HCT116 (cell line): ENCODE measurements at regions not wholly inside any gene's neighbourhood (a gene's known extent, or its start where the extent isn't known, plus 50 kb on each side); places are given as distances from the start of the nearest gene placed in this dataset.

Source experiments
- ATAC-seq: fragments of 200-7000 bp; cut with Tn5 transposase; 2 replicates; pipeline ENCODE4 v1.9.1; 2020; ENCODE audit warnings: mild to moderate bottlenecking, moderate library complexity
- BruUV-seq: library from RNA; stranded (reverse); fragments of 400-500 nt; replicated peaks from 2 replicates; lab custom pipeline; 2021; lab: Mats Ljungman, UMichigan
- CTCF ChIA-PET: fragments of 300-600 bp; sonication (Branson Sonifier 250); formaldehyde crosslinking; loops from one replicate; lab custom pipeline; 2021; ENCODE audit warnings: antibody characterized with exemption; lab: Charles Lee
- POLR2A ChIA-PET: fragments of 300-600, 350-600 bp; sonication (Branson Sonifier 250); formaldehyde crosslinking; loops from one replicate; lab custom pipeline; 2021; ENCODE audit warnings: antibody characterized with exemption; lab: Charles Lee
- RAD21 ChIA-PET, 2 experiments: fragments of 300-600 bp; sonication (Branson Sonifier 250); formaldehyde crosslinking; loops; one replicate each; lab custom pipeline; 2023; ENCODE audit warnings: low total read pairs in 2 of 2; ENCODE audit not compliant: uncharacterized antibody in 2 of 2, unreplicated experiment in 2 of 2, low non-redundant PET in 1 of 2; lab: Charles Lee
- DNase-seq: peaks from one replicate; pipeline ENCODE4 v3.0.0-alpha.2; 2010; ENCODE audit warnings: low read depth, low spot score
- H2AFZ ChIP-seq: fragments of 200-600 bp; shearing (Covaris generic), sonication (generic); 2 replicates; pipeline ENCODE4 v1.6.1; 2017; ENCODE audit warnings: low read depth, mixed run types, mixed read lengths, antibody characterized with exemption, low read length; ENCODE audit not compliant: poor library complexity, severe bottlenecking
- H3K27ac ChIP-seq: 2 replicates; pipeline ENCODE4 v1.5.1; 2012; ENCODE audit warnings: low read depth, low read length
- H3K27me3 ChIP-seq: fragments of 200-600 bp; sonication (generic); 2 replicates; pipeline ENCODE4 v1.6.1; 2016; ENCODE audit warnings: mixed run types, low read length, mixed read lengths; ENCODE audit not compliant: insufficient read depth
- H3K36me3 ChIP-seq, 2 experiments: fragments of 200-500 bp in 1 of 2; fragments of 200-600 bp in 1 of 2; sonication (Bioruptor generic) in 1 of 2; sonication (generic) in 1 of 2; 2 replicates each; pipeline versions ENCODE4 v1.5.1 to v1.6.1; 2014 to 2016; ENCODE audit warnings: low read length in 2 of 2, inconsistent platforms in 1 of 2, mixed read lengths in 1 of 2, mixed run types in 1 of 2; ENCODE audit not compliant: insufficient read depth in 2 of 2, control insufficient read depth in 1 of 2
- H3K4me1 ChIP-seq, 2 experiments: fragments of 200-600 bp in 1 of 2; sonication (generic) in 1 of 2; 2 replicates each; pipeline versions ENCODE4 v1.5.1 to v1.6.1; 2012 to 2017; ENCODE audit warnings: low read length in 2 of 2, inconsistent platforms in 1 of 2, mild to moderate bottlenecking in 1 of 2, mixed read lengths in 1 of 2, mixed run types in 1 of 2, moderate library complexity in 1 of 2; ENCODE audit not compliant: insufficient read depth in 2 of 2, control insufficient read depth in 1 of 2
- H3K4me2 ChIP-seq: fragments of 200-600 bp; sonication (generic); 2 replicates; pipeline ENCODE4 v1.6.1; 2017; ENCODE audit warnings: mixed run types, low read length, mixed read lengths
- H3K4me3 ChIP-seq, 2 experiments: fragments of 200-600 bp in 1 of 2; sonication (generic) in 1 of 2; replicated peaks in 1 of 2; 2 replicates each; pipeline ENCODE4 v1.5.1; 2011 to 2016; ENCODE audit warnings: low read length in 2 of 2, control low read depth in 1 of 2, low read depth in 1 of 2, mild to moderate bottlenecking in 1 of 2, mixed read lengths in 1 of 2, mixed run types in 1 of 2
- H3K79me2 ChIP-seq: fragments of 200-600 bp; sonication (generic); 2 replicates; pipeline ENCODE4 v1.6.1; 2017; ENCODE audit warnings: mild to moderate bottlenecking, mixed run types, low read length, moderate library complexity, mixed read lengths; ENCODE audit not compliant: insufficient read depth
- H3K9ac ChIP-seq: fragments of 200-600 bp; sonication (generic); 2 replicates; pipeline ENCODE4 v1.6.1; 2016; ENCODE audit warnings: low read length, mixed read lengths
- H3K9me2 ChIP-seq: fragments of 200-600 bp; sonication (generic), shearing (Covaris generic); 2 replicates; pipeline ENCODE4 v1.6.1; 2017; ENCODE audit warnings: mixed run types, mild to moderate bottlenecking, moderate library complexity; ENCODE audit not compliant: insufficient read depth
- H3K9me3 ChIP-seq, 2 experiments: fragments of 200-500 bp in 1 of 2; fragments of 200-600 bp in 1 of 2; sonication (Bioruptor generic) in 1 of 2; sonication (generic) in 1 of 2; 2 replicates each; pipeline ENCODE4 v1.6.1; 2014 to 2017; ENCODE audit warnings: low read length in 2 of 2, mixed read lengths in 2 of 2, inconsistent platforms in 1 of 2, low read depth in 1 of 2, mild to moderate bottlenecking in 1 of 2, mixed run types in 1 of 2, moderate library complexity in 1 of 2; ENCODE audit not compliant: control insufficient read depth in 1 of 2, insufficient read depth in 1 of 2
- H4K20me1 ChIP-seq: fragments of 200-600 bp; sonication (generic), shearing (Covaris generic); 2 replicates; pipeline ENCODE4 v1.6.1; 2017; ENCODE audit warnings: mixed run types, mild to moderate bottlenecking, moderate library complexity; ENCODE audit not compliant: insufficient read depth
- CBX3 ChIP-seq: IDR thresholded peaks from 2 replicates; pipeline ENCODE4 v1.6.1; 2012; ENCODE audit warnings: low read depth
- CEBPB ChIP-seq: IDR thresholded peaks from 2 replicates; pipeline ENCODE4 v1.6.1; 2012; ENCODE audit warnings: low read depth
- EGR1 ChIP-seq: IDR thresholded peaks from 2 replicates; pipeline ENCODE4 v1.6.1; 2012; ENCODE audit warnings: low read depth
- ELF1 ChIP-seq: IDR thresholded peaks from 2 replicates; pipeline ENCODE4 v1.6.1; 2012; ENCODE audit warnings: low read depth, borderline replicate concordance
- EZH2 ChIP-seq: fragments of 200-600 bp; sonication (generic); IDR thresholded peaks from 2 replicates; pipeline ENCODE4 v1.6.1; 2017; ENCODE audit warnings: antibody characterized with exemption, mixed run types
- EZH2phosphoT487 ChIP-seq: fragments of 200-600 bp; IDR thresholded peaks from 2 replicates; pipeline ENCODE4 v1.6.1; 2018; ENCODE audit warnings: antibody characterized with exemption, borderline replicate concordance
- FOSL1 ChIP-seq: IDR thresholded peaks from 2 replicates; pipeline ENCODE4 v1.6.1; 2012; ENCODE audit warnings: low read depth
- POLR2A ChIP-seq: IDR thresholded peaks from 2 replicates; pipeline ENCODE4 v1.7.0; 2011; ENCODE audit warnings: borderline replicate concordance; ENCODE audit not compliant: insufficient read depth, insufficient read length; ENCODE audit errors: extremely low read depth
- RAD21 ChIP-seq: IDR thresholded peaks from 2 replicates; pipeline ENCODE4 v1.6.1; 2012; ENCODE audit warnings: low read depth, mild to moderate bottlenecking
- SIN3A ChIP-seq: IDR thresholded peaks from 2 replicates; pipeline ENCODE4 v1.6.1; 2012; ENCODE audit warnings: low read depth
- TCF7L2 ChIP-seq: IDR thresholded peaks from 2 replicates; pipeline ENCODE4 v1.7.0; 2011; ENCODE audit warnings: borderline replicate concordance, inconsistent platforms; ENCODE audit not compliant: insufficient read depth, insufficient read length; ENCODE audit errors: extremely low read depth
- YY1 ChIP-seq: IDR thresholded peaks from 2 replicates; pipeline ENCODE4 v1.6.1; 2011; ENCODE audit warnings: low read length, low read depth, moderate library complexity, mild to moderate bottlenecking; ENCODE audit not compliant: insufficient replicate concordance; ENCODE audit errors: extremely low read depth
- ZBTB33 ChIP-seq: IDR thresholded peaks from 2 replicates; pipeline ENCODE4 v1.6.1; 2011; ENCODE audit warnings: mild to moderate bottlenecking, low read length, moderate library complexity; ENCODE audit not compliant: insufficient replicate concordance; ENCODE audit errors: extremely low read depth
- intact Hi-C: fragments of 100-400 bp; cut with micrococcal nuclease; formaldehyde crosslinking; loops from 2 replicates; pipeline ENCODE4 v1.10.0; 2022
- TF ChIP-seq, protein P1 (sequence below): IDR thresholded peaks from 2 replicates; pipeline ENCODE4 v1.6.1; 2012
- TF ChIP-seq, protein P2 (sequence below): IDR thresholded peaks from 2 replicates; pipeline ENCODE4 v1.6.1; 2012
- TF ChIP-seq, protein P3 (sequence below): IDR thresholded peaks from 2 replicates; pipeline ENCODE4 v1.6.1; 2012; ENCODE audit warnings: low read depth
- TF ChIP-seq, protein P4 (sequence below), 3 experiments: fragments of 200-600 bp in 1 of 3; sonication (generic) in 1 of 3; IDR thresholded peaks in 2 of 3; conservative IDR thresholded peaks in 1 of 3; 2 replicates each; pipeline ENCODE4 v1.5.1; 2012 to 2017; ENCODE audit warnings: low read depth in 2 of 3, low read length in 2 of 3, antibody characterized with exemption in 1 of 3, borderline replicate concordance in 1 of 3, control low read depth in 1 of 3, mild to moderate bottlenecking in 1 of 3, mixed read lengths in 1 of 3, mixed run types in 1 of 3, moderate library complexity in 1 of 3; ENCODE audit not compliant: insufficient read depth in 1 of 3

- no peaks in the 10 kb centered on the region for H3K79me2 ChIP-seq
- H3K4me1 ChIP-seq = no peaks in the 10 kb centered on the region
- intact Hi-C loops = loop anchor here (1.0 to 2.0 kb wide), 4 partner anchors 216 to 666 kb away; no protein-coding TSS in a partner anchor
- no peak overlapping the region for H3K27ac ChIP-seq
- no peaks in the 10 kb centered on the region for H3K9me2 ChIP-seq
- H4K20me1 ChIP-seq = no peaks in the 10 kb centered on the region
- peak; percentile 92 for ATAC-seq
- no peak overlapping the region for H2AFZ ChIP-seq
- no peak overlapping the region for H3K9ac ChIP-seq
- no peaks in the 10 kb centered on the region for H3K27me3 ChIP-seq
- RAD21 ChIA-PET = interaction anchor here in 1 of 2 experiments (0.9 kb wide), 1 partner anchor 221 kb away, joined by 3 read pairs; no protein-coding TSS in a partner anchor
- no peaks in the 10 kb centered on the region; a peak in 1 of 4 replicates for H3K9me3 ChIP-seq
- BruUV-seq = no TSS peak
- H3K4me2 ChIP-seq = no peak overlapping the region
- H3K36me3 ChIP-seq = no peaks in the 10 kb centered on the region
- POLR2A ChIA-PET = no interaction called here
- TF ChIP-seq, protein P1, sequence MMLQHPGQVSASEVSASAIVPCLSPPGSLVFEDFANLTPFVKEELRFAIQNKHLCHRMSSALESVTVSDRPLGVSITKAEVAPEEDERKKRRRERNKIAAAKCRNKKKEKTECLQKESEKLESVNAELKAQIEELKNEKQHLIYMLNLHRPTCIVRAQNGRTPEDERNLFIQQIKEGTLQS = no peak
- TF ChIP-seq EGR1 = no peak
- no peak for TF ChIP-seq SIN3A
- TF ChIP-seq EZH2phosphoT487 = no peak
- no peak for TF ChIP-seq EZH2
- peak; percentile 95 for TF ChIP-seq RAD21
- no peak for TF ChIP-seq CBX3
- TF ChIP-seq FOSL1 = no peak
- TF ChIP-seq TCF7L2 = no peak
- no peak for TF ChIP-seq ZBTB33
- TF ChIP-seq, protein P2, sequence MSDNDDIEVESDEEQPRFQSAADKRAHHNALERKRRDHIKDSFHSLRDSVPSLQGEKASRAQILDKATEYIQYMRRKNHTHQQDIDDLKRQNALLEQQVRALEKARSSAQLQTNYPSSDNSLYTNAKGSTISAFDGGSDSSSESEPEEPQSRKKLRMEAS = no peak
- no peak for TF ChIP-seq YY1
- TF ChIP-seq, protein P3, sequence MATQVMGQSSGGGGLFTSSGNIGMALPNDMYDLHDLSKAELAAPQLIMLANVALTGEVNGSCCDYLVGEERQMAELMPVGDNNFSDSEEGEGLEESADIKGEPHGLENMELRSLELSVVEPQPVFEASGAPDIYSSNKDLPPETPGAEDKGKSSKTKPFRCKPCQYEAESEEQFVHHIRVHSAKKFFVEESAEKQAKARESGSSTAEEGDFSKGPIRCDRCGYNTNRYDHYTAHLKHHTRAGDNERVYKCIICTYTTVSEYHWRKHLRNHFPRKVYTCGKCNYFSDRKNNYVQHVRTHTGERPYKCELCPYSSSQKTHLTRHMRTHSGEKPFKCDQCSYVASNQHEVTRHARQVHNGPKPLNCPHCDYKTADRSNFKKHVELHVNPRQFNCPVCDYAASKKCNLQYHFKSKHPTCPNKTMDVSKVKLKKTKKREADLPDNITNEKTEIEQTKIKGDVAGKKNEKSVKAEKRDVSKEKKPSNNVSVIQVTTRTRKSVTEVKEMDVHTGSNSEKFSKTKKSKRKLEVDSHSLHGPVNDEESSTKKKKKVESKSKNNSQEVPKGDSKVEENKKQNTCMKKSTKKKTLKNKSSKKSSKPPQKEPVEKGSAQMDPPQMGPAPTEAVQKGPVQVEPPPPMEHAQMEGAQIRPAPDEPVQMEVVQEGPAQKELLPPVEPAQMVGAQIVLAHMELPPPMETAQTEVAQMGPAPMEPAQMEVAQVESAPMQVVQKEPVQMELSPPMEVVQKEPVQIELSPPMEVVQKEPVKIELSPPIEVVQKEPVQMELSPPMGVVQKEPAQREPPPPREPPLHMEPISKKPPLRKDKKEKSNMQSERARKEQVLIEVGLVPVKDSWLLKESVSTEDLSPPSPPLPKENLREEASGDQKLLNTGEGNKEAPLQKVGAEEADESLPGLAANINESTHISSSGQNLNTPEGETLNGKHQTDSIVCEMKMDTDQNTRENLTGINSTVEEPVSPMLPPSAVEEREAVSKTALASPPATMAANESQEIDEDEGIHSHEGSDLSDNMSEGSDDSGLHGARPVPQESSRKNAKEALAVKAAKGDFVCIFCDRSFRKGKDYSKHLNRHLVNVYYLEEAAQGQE = no peak
- no peak for TF ChIP-seq CEBPB
- TF ChIP-seq, protein P4, sequence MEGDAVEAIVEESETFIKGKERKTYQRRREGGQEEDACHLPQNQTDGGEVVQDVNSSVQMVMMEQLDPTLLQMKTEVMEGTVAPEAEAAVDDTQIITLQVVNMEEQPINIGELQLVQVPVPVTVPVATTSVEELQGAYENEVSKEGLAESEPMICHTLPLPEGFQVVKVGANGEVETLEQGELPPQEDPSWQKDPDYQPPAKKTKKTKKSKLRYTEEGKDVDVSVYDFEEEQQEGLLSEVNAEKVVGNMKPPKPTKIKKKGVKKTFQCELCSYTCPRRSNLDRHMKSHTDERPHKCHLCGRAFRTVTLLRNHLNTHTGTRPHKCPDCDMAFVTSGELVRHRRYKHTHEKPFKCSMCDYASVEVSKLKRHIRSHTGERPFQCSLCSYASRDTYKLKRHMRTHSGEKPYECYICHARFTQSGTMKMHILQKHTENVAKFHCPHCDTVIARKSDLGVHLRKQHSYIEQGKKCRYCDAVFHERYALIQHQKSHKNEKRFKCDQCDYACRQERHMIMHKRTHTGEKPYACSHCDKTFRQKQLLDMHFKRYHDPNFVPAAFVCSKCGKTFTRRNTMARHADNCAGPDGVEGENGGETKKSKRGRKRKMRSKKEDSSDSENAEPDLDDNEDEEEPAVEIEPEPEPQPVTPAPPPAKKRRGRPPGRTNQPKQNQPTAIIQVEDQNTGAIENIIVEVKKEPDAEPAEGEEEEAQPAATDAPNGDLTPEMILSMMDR (IDR thresholded peaks at IDR 0.05 in 2 of 3, conservative IDR thresholded peaks at IDR 0.05 in 1 of 3; ENCODE audit: borderline replicate concordance in 1 of 3, insufficient read depth in 1 of 3, low read depth in 2 of 3, low read length in 2 of 3) = peak; percentile 78 to 96 (median 83)
- no peak for TF ChIP-seq ELF1
- TF ChIP-seq POLR2A = no peak
- CTCF ChIA-PET = interaction anchor here (0.8 to 2.7 kb wide), 9 partner anchors 9 to 666 kb away, joined by 3 to 21 read pairs (median 6); no protein-coding TSS in a partner anchor
- DNase-seq = peak; percentile 49
- H3K4me3 ChIP-seq = no peak overlapping the region
These were observed 61.5 kb downstream of the TBXT start for GRCh38 chr6:166106076-166106686.
